DMS79 treated with DMSO at 0.1 percent for 48 hours (cell line): ENCODE measurements at regions not wholly inside any gene's neighbourhood (a gene's known extent, or its start where the extent isn't known, plus 50 kb on each side); places are given as distances from the start of the nearest gene placed in this dataset.

Experiments used
- DNase-seq: peaks from one replicate; lab custom pipeline; 2025; lab: John Stamatoyannopoulos, UW

- no peak for DNase-seq
These were observed 398.0 kb downstream of the RAPGEF2 start for GRCh38 chr4:159500861-159501260.

DNA sequence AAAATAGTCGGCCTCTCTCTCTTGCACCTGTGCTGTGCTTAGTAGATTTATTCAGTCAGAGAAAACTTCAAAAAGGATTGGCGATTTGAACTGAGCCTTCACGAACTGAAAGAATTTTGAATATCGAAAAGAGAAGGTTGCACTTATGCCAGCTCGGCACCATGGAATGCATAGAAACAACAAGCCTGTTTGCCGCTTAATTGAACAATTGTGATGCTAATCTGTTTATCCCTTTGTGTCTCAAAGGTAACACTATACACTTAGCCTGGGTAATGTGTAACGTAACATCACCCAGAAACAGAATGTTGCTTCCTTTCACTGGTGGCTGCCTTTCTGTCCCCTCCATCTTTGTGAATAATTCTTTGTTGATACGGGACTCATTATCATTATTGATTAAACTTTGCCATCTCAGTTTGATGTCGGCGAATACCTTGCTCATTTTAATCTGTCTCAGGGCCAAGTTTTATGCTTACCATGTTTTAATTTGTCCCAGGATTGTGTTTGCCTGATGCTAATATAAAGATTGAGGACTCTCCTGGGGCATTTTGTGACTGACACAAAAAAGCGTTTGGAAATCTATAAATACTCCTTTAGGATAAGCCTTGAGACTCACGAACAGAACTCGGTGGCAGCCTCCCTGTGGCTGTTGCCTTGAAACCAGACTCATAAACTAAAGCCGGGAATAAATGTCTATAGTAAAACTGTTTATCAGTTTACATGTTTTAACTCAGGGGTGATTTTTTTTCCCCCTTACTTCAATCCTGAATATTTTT lies 400.5 kb downstream of the RAPGEF2 start:
- no peak for DNase-seq

DNA sequence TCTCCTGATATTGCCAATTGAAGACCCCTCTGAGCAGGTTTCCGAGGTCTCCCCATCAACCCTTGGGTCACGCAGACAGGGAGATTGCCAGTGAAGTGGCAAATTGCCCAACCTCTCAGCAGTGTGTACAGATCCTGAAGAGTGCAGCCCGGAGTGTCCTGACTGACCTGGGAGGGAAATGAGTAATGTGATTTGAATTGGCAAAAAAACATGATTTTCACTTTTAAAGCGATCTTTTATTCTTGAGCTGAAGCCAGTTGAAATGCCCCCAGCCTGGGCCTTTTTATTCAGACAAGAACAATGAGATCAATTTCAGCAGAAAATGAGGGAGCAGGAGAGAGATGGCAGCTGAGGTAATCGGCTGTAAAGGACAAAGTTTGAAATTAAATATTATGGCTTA lies 401.8 kb downstream of the RAPGEF2 start:
- DNase-seq, result no peak

DNA sequence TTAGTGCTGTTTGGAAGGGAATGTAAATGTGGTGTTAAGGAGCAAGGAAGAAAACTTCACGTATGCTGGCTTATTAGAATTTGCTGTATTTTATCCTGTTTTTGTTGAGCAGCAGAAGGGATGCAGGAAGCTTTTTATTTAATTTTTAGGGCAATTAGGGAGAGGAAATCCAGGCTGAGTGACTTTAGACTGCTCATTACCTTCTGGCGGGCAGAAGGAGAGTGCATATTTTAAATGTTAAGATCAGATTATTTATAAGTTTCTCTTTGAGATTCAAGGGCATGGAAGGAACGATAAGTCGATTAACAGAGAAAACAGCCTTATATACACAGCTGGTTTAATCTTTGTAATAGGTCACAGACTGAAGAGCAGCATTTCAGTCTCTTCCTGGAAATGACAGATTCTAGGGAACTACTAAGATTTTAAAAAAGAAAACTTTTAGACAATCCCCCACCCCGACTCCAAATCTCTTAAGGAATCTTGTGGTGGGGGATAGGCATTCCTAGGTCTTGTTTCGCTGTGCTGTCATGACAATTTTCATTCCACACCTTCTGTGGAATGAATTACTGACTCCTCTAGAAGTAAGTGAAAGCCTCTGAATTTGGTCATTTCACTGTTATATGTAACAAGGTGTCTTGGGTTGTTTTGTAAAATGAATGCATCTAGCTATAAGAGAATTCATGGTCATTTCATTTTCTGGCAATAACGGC lies 402.5 kb downstream of the RAPGEF2 start:
- no peak for DNase-seq

DNA sequence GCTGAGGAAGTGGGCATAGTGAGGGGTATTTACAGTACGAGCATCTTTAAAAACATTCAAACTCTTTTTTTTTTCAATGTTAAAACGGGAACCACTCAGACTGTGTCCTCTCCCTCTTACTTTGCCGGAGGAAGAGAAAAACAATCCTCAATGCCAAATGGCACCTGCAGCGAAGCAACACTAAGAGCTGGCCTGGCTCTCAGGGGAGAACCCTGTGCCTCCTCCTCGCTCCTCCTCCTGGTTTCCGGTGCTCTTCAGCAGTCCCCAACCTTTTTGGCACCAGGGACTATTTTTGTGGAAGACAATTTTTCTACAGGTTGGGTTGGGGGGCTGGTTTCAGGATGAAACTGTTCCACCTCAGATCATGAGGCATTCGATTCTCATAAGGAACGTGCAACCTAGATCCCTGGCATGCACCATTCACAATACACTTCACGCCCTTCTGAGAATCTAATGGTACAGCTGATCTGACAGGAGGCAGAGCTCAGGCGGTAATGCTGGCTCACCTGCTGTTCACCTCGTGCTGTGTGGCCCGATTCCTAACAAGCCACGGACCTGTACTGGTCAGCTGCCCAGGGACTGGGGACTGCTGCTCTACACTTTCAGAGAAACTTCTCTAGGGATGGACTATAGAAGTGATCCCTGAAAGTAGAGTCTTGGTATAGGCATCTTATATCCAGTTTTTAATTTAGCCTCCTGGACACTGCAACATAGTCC lies 404.1 kb downstream of the RAPGEF2 start:
- no peak for DNase-seq

GRCh38 chr4:159508917-159509500 lies 406.1 kb downstream of the RAPGEF2 start:
- DNase-seq, result no peak

DNA sequence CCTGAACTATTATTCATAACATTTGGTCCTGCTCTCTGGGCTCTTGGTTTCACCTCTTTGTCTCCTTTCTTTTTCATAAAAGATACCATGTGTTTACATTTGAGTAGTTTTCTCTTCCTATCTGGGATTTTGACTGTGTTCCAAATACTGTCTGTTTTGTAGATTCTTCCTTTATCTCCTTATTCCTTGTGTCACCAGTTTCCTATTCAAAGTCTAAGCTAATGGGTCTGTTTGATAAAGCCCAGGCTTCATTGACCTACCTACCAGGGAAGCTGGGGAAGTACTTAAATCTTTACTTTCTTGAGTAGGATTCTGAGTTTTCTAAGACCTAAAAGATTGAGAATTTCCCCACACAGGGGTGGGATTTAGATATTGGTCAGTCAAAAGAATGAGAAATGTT lies 409.5 kb downstream of the RAPGEF2 start:
- DNase-seq, result no peak

DNA sequence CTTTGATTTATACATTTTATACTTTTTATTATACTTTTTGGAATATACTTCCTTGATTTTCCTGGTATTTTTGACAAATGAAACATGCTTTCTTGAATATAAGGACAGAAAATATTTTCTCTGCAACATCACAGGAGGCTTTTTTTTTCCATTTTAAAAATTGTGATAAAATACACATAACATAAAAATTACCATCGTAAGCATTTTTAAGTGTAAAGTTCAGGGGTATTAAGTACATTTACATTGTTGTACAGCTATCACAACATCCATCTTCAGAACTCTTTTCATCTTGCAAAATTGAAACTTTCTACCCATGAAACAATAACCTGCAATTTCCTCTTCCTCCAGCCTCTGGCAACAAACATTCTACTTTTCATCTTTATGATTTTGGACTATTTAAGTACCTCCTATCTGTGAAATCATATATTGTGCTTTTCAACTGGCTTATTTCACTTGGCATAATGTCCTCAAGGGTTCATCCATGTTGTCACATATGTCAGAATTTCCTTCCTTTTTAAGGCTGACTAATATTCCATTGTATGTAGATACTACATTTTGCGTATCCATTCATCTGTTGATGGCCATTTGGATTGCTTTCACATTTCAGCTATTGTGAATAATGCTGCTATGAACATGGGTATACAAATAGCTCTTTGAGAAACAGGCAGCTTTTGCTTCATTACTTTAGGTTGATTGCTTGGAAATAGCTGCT lies 412.6 kb downstream of the RAPGEF2 start:
- DNase-seq, result no peak

- DNase-seq, result no peak
These were observed 413.8 kb downstream of the RAPGEF2 start for GRCh38 chr4:159516556-159517140.

GRCh38 chr4:159520074-159520473 lies 417.2 kb downstream of the RAPGEF2 start:
- no peak for DNase-seq

DNA sequence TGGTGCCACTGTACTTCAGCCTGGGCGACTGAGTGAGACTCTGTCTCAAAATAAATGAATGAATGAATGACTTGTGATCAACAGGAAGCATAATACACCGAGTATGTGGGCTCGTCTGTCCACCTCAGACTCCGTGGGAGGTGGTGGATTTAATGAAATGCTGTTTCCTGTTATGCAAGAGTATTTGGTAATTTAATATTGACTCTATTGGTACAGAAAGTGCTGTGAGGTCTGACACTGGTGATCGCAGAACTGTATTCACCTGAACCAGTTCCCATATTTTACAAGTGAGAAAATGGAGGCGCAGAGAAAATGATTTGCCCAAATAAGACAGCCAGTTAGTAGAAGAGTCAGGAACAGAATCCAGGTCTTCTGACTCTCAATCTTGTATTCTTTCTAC lies 423.3 kb downstream of the RAPGEF2 start:
- no peak for DNase-seq

- no peak for DNase-seq
These were observed 431.8 kb downstream of the RAPGEF2 start for GRCh38 chr4:159534655-159535054.

GRCh38 chr4:159538556-159538955 lies 435.7 kb downstream of the RAPGEF2 start:
- DNase-seq, result no peak

- DNase-seq, result no peak
These were observed 437.2 kb downstream of the RAPGEF2 start for GRCh38 chr4:159540038-159540437.

- DNase-seq, result no peak
These were observed 437.6 kb downstream of the RAPGEF2 start for GRCh38 chr4:159540501-159540900.

DNA sequence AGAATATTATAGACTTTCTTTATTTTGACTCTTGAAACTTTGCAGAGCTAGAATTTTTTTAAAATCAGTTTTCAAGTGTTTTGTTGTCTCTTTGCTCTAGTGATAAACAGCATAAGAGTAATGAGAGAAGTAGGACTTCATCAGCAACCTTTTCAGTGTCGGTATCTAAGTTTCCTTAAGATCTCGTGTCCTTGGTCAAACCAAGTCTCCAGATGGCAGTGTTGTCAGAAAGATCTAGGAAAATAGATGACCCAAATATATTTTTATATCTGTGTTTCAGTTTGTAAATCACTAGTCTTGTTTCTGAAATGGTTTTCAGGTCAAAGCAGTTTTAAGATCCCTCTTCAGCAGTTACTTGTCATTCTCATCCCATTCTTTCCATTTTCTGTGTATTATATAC lies 438.3 kb downstream of the RAPGEF2 start:
- no peak for DNase-seq

DNA sequence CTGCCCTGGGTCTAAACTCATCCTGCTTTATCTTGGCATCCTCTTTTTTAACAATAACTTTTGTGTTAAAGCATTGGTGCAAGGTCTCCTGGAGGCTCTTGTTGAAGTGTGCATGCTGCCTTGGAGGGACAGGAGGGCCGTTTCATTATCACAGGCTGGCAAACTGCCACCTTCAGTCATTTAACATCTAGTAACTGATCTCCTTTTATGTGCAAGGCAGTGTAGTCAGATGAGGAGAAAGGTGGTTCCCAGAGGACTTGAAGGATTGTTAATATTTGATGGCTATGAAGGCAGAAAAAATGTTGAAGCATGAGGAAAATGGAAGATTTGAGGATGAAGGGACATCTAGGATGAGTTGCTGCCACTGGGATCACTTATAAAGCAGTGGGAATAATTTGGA lies 439.4 kb downstream of the RAPGEF2 start:
- no peak for DNase-seq

DNA sequence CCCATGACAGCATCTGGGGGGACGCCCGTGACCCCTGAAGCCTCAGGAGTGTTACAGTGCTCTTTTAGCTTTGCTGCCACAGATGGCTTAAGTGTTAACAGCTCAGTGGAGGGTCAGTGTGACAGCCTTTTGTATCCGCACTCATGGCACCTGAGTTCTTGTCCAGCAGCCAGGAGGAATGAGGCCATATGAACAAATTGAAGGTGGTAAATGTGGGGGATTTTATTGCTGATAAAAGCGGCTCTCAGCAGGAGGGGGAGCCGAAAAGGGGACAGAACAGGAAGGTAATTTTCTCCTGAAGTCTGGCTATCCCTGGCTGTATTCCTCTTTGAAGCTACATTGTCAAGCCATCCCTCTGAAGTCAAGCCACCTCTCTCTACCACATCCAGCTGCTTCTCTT lies 441.0 kb downstream of the RAPGEF2 start:
- DNase-seq, result no peak

DNA sequence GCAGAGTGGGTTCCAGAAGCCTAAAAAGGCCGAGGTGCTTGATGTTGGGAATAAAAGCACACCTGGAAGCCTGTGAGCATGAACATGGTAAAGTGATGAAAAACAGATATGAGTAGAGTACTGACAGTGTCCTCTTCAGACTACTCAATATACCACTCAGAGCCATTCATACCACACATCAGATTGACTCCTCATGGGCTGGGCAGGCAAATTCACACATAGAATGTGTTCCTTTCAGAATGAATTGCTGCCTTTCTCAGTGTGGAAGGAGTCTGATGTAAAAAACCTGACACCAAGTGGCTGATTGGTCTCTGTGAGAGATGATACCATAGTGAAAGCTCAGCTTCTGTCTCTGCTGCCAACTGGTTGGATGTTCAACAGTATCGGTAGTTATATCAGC lies 442.7 kb downstream of the RAPGEF2 start:
- DNase-seq, result no peak

GRCh38 chr4:159547645-159548308 lies 444.9 kb downstream of the RAPGEF2 start:
- no peak for DNase-seq

DNA sequence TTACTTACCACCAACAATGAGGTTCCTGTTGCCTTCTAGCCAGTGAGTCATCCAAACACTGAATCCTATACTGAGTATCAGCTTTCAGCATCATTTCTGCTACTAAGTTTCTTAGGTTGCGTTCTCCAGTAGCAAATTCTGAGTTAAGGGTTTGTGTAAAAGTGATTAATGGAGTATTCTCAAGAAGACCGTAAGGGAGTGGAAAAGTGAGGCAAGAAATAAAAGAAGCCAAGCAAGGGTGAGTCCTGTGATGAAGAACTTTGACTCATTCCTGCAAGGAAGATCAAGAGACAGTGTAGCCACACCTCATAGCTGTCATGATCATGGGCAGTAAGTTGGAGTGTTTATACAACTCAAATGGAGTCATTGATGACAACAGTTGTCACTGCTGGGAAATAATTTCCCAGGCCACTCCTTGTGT lies 446.2 kb downstream of the RAPGEF2 start:
- DNase-seq, result no peak
